Testis (tissue), 2 donors: ENCODE measurements at regions not wholly inside any gene's neighbourhood (a gene's known extent, or its start where the extent isn't known, plus 50 kb on each side); places are given as distances from the start of the nearest gene placed in this dataset.

ENCODE experiments used
- DNase-seq: peaks from one replicate; pipeline ENCODE4 v3.0.0-alpha.2; 2019
- H3K27ac ChIP-seq, 2 donors: fragments of 200-600 bp; sonication (generic); one replicate each; pipeline ENCODE4 v1.5.1; 2019
- H3K27me3 ChIP-seq: fragments of 200-600 bp; sonication (generic); one replicate; pipeline ENCODE4 v1.5.1; 2019
- H3K36me3 ChIP-seq: fragments of 200-600 bp; sonication (generic); one replicate; pipeline ENCODE4 v1.5.1; 2017; ENCODE audit warnings: low read depth; ENCODE audit errors: missing control alignments
- H3K4me1 ChIP-seq: fragments of 200-600 bp; sonication (generic); one replicate; pipeline ENCODE4 v1.5.1; 2019
- H3K4me3 ChIP-seq, 2 donors: fragments of 200-600 bp; sonication (generic); one replicate each; pipeline ENCODE4 v1.5.1; 2017 to 2019
- H3K9me3 ChIP-seq: fragments of 200-600 bp; sonication (generic); one replicate; pipeline ENCODE4 v1.5.1; 2017
- POLR2A ChIP-seq: fragments of 450-650 bp; IDR thresholded peaks from one replicate; pipeline ENCODE4 v1.6.1; 2017; ENCODE audit warnings: antibody characterized with exemption, mild to moderate bottlenecking, moderate library complexity
- WGBS, 2 donors: methylation state at CpG; one replicate each; pipeline ENCODE4 v1.1.5; 2018; 5-methylcytosine and 5-hydroxymethylcytosine counted together
- intact Hi-C: fragments of 100-400 bp; cut with DNase I; formaldehyde crosslinking; loops from one replicate; pipeline ENCODE4 v1.15.1; 2023; ENCODE audit warnings: low total_unique reads
- TF ChIP-seq, protein P1 (sequence below), 3 experiments: fragments of 450-650 bp in 2 of 3; fragments of 200-600 bp in 1 of 3; sonication (generic) in 1 of 3; IDR thresholded peaks; one replicate each; pipeline ENCODE4 v1.5.1; 2016 to 2019; ENCODE audit warnings: antibody characterized with exemption in 3 of 3, mild to moderate bottlenecking in 2 of 3, moderate library complexity in 1 of 3

DNA sequence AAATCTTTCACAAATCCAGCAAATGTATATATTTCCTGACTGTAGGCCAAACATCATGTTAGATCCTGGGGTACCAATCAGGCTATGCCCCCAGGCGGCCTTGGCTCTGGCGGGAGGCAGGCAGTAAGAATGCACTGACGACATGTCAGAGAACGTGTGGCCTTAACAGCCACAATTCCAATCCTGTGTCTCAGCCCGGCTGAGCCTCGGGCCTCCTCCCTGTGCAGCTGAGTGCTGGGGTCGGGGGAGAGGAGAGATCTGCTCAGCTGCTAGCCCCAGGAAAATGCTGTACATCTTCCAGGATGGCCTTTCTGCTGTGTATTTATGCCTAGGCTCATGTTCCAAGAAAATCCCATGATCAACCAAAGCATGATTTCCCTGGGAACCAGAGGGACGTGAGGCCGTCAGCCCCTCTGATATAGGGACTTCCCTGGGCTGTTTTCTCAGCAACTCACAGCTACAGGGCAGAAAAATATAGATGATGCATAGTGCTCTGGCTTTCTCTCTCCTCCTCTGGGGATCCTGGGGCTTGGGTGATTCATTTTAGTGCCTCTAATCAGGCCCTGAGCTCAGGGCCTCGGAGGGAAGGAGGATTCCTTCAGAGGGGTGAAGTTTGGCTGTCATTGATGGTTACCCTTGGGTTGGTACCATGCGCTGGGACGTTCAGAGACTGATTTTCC, 604.0 kb downstream of the HS3ST4 start:
- Histone ChIP-seq H3K4me1 (no peaks in the 10 kb centered on the region), H3K36me3 (no peaks in the 10 kb centered on the region), H3K27me3 (no peaks in the 10 kb centered on the region), H3K4me3 (no peak overlapping the region), H3K9me3 (no peaks in the 10 kb centered on the region), H3K27ac (no peak overlapping the region)
- 55 to 72% methylated on average over 7 to 12 of the region's 12 CpGs for WGBS, 2 donors
- intact Hi-C loops, result no loop called here
- no peak for TF ChIP-seq POLR2A
- TF ChIP-seq, protein P1, sequence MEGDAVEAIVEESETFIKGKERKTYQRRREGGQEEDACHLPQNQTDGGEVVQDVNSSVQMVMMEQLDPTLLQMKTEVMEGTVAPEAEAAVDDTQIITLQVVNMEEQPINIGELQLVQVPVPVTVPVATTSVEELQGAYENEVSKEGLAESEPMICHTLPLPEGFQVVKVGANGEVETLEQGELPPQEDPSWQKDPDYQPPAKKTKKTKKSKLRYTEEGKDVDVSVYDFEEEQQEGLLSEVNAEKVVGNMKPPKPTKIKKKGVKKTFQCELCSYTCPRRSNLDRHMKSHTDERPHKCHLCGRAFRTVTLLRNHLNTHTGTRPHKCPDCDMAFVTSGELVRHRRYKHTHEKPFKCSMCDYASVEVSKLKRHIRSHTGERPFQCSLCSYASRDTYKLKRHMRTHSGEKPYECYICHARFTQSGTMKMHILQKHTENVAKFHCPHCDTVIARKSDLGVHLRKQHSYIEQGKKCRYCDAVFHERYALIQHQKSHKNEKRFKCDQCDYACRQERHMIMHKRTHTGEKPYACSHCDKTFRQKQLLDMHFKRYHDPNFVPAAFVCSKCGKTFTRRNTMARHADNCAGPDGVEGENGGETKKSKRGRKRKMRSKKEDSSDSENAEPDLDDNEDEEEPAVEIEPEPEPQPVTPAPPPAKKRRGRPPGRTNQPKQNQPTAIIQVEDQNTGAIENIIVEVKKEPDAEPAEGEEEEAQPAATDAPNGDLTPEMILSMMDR (IDR thresholded peaks at IDR 0.05), result no peak
- DNase-seq, result no peak

DNA sequence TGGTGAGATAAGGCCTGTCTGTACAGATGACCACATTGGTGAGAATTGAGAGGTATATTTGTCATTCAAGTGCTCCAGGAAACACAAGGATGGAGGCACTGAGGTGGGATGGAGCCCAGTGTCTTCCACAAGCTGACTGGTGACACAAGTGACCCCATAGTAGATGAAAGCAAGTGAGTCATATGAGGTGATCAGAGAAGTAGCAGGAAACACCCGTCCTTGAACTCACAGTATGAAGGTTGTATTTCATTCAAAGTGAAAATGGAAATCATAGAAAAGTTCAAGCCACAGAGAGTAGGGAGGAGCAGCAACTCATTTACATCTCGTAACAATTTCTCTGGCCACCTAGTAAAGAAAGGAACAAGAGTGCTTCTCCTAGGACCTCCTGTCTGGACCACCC, 609.8 kb downstream of the HS3ST4 start:
- intact Hi-C loops, result no loop called here
- Histone ChIP-seq H3K27ac (no peak overlapping the region), H3K27me3 (no peaks in the 10 kb centered on the region), H3K4me3 (no peak overlapping the region), H3K4me1 (no peaks in the 10 kb centered on the region), H3K9me3 (no peaks in the 10 kb centered on the region), H3K36me3 (no peaks in the 10 kb centered on the region)
- 69 to 81% methylated on average over 2 of the region's 2 CpGs for WGBS, 2 donors
- DNase-seq, result no peak
- TF ChIP-seq, protein P1 (IDR thresholded peaks at IDR 0.05), result no peak
- TF ChIP-seq POLR2A, result no peak

DNA sequence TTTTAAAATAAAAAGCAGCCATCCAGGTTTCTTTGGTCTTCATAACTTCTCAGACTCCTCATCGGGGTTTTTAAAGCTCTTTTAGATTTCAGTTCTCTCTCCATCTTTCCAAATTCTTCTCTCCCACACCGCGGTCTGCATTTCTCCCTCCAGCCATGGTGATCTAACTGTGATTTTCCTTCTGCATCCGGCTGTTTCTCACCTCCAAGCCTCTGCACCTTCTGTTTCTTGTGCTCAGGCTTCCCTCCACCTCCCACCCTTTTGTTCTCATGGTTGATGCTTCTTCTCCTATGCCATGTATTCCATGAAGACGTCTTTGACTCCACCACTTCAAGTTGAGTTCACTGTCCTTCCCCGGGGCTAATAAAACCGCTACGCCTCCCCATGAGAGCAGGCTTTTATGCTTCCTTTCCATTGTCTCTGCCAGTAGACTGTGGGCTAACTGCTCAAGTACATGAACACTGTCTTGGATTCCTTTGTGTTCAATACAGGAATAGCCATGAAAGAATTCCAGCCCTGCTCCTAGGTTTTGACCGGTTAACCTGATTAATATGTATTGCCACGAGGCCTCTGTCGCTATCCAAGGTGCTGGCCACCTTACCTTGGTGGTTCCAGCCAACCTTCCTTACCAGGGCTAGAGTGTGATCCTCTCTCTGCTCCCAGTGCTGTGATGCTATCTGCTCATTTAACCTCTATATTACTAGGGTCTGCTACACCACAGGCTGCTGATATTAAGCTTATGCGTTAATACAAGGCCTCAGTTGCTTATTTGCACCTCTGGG, 625.1 kb downstream of the HS3ST4 start:
- no peaks in the 10 kb centered on the region for H3K4me1 ChIP-seq
- no peak overlapping the region for H3K4me3 ChIP-seq
- no peak for TF ChIP-seq POLR2A
- TF ChIP-seq, protein P1 (IDR thresholded peaks at IDR 0.05), result no peak
- intact Hi-C loops, result no loop called here
- 42 to 48% methylated on average over 12 of the region's 12 CpGs for WGBS, 2 donors
- H3K27ac ChIP-seq, result no peak overlapping the region
- H3K9me3 ChIP-seq, result no peaks in the 10 kb centered on the region
- H3K27me3 ChIP-seq, result no peaks in the 10 kb centered on the region
- no peaks in the 10 kb centered on the region for H3K36me3 ChIP-seq
- DNase-seq, result no peak

DNA sequence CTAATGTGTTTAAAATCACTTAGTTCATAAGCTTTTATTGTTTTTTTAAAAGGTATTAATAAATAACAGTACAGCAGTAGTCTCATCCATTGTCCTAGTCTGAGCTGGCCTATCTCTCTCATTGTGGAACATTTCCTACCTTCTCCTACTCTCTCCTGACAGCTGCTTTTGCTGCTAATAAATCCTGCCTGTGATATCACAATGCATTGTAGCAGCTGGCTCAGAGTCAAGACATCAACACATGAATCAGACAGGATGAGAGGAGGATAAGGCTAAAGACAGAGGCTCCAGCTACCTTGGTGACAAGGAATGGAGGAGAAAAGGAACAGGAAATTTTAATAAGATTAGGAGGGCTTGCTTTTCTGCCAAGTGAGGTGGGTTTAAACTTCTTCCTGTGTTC, 626.1 kb downstream of the HS3ST4 start:
- TF ChIP-seq POLR2A, result no peak
- TF ChIP-seq, protein P1 (IDR thresholded peaks at IDR 0.05), result no peak
- intact Hi-C loops, result no loop called here
- H3K27ac ChIP-seq, result no peak overlapping the region

More for the DNA sequence above, 626.1 kb downstream of the HS3ST4 start:
- Histone ChIP-seq H3K36me3 (no peaks in the 10 kb centered on the region), H3K27me3 (no peaks in the 10 kb centered on the region), H3K9me3 (no peaks in the 10 kb centered on the region), H3K4me3 (no peak overlapping the region), H3K4me1 (no peaks in the 10 kb centered on the region)
- no peak for DNase-seq
